SH-SY5Y (cell line): ENCODE measurements at regions not wholly inside any gene's neighbourhood (a gene's known extent, or its start where the extent isn't known, plus 50 kb on each side); places are given as distances from the start of the nearest gene placed in this dataset.

Experiments used
- GATA2 ChIP-seq: IDR thresholded peaks from 2 replicates; pipeline ENCODE4 v1.6.1; 2011; ENCODE audit warnings: mild to moderate bottlenecking, low read depth, low read length
- GATA3 ChIP-seq: IDR thresholded peaks from 2 replicates; pipeline ENCODE4 v1.6.1; 2011; ENCODE audit warnings: low read depth, mild to moderate bottlenecking, low read length, moderate library complexity

DNA sequence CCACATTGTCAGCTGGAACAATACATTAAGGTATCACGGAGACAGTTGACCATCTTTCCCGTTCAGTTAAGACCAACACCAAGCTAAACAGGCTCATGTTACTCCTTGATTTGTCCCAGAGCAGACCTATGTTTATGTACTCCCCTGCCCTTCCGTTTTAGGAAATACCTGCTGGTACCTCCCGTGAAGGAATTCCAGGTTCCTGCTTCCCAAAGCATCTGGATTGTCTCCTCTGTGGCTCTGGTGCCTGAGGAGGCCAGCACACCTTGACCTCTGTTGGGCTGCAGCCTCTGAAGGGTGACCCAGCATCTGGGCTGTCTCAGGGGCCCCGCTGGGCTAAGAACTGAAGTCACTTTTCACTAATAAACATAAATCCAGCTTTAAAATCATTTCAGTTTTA lies 647.8 kb upstream of the MARCKS start:
- no peak for TF ChIP-seq GATA2
- TF ChIP-seq GATA3: no peak
